GM12872 (cell line): ENCODE measurements at regions not wholly inside any gene's neighbourhood (a gene's known extent, or its start where the extent isn't known, plus 50 kb on each side); places are given as distances from the start of the nearest gene placed in this dataset.

Experiments
- TF ChIP-seq, protein P1 (sequence below): IDR thresholded peaks from 3 replicates; pipeline ENCODE4 v1.5.1; 2011; ENCODE audit warnings: low read depth, mild to moderate bottlenecking, low read length, moderate library complexity; ENCODE audit not compliant: insufficient read depth

DNA sequence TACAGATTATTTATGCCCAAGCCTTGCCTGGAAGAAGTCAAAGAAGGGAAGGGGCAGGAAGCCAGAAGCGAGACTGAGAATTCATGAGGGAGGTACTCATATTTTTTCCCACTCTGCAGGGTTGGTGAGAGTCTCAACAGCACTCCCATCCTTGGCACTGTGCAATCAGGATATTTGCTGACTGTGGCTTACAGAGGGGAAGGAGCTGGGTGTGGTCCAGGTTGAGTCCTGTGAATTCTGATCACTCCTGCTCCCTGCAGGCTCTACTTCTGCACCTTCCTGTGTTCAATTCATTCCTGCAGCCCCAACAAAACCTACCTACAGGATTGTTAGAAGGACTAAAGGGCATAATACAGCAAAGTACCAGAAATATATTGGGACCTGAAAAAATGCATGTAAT lies 530.5 kb downstream of the INSC start:
- TF ChIP-seq, protein P1, sequence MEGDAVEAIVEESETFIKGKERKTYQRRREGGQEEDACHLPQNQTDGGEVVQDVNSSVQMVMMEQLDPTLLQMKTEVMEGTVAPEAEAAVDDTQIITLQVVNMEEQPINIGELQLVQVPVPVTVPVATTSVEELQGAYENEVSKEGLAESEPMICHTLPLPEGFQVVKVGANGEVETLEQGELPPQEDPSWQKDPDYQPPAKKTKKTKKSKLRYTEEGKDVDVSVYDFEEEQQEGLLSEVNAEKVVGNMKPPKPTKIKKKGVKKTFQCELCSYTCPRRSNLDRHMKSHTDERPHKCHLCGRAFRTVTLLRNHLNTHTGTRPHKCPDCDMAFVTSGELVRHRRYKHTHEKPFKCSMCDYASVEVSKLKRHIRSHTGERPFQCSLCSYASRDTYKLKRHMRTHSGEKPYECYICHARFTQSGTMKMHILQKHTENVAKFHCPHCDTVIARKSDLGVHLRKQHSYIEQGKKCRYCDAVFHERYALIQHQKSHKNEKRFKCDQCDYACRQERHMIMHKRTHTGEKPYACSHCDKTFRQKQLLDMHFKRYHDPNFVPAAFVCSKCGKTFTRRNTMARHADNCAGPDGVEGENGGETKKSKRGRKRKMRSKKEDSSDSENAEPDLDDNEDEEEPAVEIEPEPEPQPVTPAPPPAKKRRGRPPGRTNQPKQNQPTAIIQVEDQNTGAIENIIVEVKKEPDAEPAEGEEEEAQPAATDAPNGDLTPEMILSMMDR = no peak

DNA sequence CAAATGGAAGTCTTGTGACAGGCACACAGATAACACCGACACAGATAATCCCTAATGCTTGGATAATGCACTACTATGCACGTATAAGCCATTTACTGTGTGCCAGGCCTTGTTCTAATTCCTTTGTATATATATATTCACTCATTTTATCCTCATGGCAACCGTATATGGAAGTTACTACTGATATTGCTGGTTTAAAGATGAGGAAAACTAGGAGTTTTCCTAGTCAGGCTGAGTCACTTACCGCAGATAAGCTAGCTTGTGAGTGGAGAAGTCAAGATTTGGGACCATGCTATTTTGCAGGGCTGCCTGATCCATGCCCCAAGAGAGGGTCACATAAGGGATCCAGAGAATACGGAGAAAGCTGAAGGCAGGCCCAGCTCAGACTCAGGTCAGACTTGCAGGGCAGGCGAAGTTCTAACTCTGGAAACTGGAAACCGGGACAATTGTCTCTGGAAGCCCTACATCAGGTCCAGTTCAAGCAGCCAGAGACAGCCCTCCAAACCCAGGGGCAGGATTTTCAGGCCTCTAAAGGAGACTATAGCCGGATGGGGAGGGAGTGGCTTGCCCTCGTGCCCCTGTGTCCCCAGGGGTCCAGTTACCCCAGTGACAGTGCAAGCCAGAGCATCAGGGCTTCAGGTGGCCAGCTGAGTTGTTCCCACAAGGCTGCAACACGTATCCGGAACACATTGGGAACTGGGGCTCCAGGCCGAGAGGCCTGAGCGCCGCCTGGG lies 534.8 kb downstream of the INSC start:
- TF ChIP-seq, protein P1 = no peak

DNA sequence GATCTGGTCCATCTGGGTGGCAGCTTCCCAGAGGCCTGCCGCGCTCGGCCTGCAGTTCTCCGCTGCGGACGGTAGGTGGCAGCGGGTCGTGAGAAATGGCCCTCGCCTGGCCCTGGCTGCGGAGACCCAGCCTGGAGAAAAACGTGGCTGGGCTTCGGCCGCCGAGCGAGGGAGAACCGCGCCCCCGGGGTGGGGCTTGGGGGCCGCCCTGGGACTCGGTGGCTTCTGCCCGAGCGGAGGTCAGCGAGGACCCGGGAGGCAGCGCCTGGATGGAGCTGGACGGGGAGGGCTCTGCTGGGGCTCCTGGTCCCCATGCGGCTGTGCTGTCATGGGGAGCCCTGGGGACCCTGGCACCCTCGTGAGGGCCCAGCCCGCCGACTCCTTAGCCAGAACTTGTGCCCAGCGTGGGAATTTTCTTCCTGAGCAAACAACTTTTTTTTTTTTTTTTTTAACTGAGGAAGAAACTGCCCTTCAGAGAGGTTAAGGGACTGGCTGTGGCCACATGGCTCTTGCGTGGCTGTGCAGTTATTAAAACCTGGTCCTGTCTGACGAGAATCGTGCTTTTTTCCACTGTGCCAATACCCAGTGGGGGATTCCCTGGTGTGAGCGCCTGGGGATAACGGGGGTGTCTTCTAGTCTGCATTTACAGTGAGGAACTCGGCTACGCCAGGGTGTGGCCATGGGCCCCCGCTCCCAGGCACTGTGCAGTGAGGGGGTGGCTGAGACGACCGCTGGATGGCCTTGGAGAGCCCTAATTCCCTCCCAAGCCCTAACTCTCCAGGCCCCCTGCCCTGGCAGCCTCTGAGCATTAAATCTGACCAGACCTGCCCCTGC lies 535.6 kb downstream of the INSC start:
- TF ChIP-seq, protein P1 = peak; percentile 91

DNA sequence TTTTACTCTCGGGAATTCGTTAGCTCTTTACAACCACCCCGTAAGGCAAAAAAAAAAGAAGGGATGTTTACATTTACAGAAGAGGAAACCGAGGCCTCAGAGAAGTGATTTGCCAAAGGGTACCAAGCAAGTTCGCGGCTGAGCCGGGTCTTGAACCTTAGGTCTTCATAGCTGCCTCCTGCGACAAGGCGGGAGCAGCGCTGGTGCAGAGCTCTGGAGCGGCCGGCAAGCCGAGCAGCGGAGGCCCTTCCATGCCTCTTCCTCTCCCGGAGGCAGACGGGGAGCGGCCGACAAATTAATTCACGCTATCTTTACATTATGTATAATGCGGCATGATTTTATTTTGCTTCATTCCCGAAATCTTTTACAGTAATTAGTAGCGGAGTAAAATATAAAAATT lies 536.3 kb downstream of the INSC start:
- TF ChIP-seq, protein P1 = no peak

DNA sequence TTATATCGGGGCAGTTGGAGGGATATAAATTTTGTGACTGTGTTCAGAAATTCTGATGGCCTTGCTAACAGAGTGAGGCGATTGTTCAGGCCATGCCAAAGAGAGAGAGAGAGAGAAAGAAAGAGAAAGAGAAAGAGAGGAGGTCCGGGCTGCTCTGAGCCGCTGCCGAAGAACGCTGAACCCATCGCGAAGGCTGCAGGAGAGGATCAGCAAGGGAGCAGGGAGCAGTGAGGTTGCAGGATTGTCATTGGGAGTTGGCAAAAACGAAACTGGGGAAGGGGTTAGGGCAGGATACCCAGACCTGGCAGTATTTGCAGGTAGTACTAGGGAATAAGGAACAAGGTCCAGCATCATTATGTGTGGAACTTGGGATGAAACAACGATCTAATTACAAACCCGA lies 537.1 kb downstream of the INSC start:
- TF ChIP-seq, protein P1 = no peak

DNA sequence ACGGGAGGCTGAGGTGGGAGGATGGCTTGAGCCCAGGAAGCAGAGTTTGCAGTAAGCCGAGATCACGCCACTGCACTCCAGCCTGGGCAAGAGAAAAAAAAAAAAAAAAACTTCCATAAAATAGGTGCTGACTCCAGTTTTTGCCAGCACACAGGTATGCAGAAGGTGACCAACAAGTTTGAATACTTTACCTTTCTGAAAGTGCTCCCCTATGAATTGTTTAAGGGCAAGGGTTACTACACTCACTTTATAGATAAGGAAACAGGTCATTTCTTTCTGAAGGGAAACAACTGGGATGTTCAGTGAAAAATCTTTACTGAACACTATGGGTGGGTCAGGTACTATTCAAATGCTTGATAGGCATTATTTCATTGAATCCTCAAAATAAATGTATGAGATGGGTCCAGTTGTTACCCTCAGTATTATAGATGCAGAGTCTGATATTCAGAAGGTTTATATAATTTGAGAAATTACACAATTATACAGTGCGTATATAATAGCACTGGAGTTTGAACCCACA lies 538.5 kb downstream of the INSC start:
- TF ChIP-seq, protein P1 = no peak

DNA sequence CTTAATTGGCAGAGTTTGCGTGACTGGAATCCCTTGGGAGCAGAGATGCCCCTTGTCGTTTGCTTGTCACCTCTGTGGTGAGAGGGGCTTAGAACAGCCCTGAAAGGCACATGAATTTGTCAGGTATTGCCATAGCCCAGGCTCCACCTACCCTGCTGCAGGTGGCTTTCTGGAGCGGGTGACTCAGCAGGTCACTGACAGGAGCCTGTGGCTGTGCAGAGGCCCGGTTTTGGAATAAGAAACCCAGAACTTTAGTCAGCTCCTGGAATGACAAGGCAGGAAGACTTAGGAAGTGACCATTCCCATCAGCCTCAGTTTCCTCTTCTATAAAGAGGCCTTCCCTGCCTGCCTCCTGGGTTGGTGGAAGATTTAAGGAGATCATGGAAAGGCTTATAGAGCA lies 539.7 kb downstream of the INSC start:
- TF ChIP-seq, protein P1 = no peak
